HEK293 (cell line): ENCODE measurements at regions not wholly inside any gene's neighbourhood (a gene's known extent, or its start where the extent isn't known, plus 50 kb on each side); places are given as distances from the start of the nearest gene placed in this dataset.

ENCODE experiments used
- CTCF ChIA-PET: fragments of 350-600 bp; formaldehyde crosslinking; extraction: SDS; loops from one replicate; lab custom pipeline; 2021; ENCODE audit warnings: antibody characterized with exemption; lab: Yijun Ruan, JAX
- POLR2A ChIA-PET: fragments of 300-600 bp; formaldehyde crosslinking; extraction: SDS; loops from one replicate; lab custom pipeline; 2020; ENCODE audit warnings: antibody characterized with exemption, inconsistent platforms; lab: Yijun Ruan, JAX
- H3K27ac ChIP-seq: fragments of 200-500 bp; sonication (Bioruptor generic); 2 replicates; pipeline ENCODE4 v1.5.1; 2014; ENCODE audit warnings: low read depth, low read length, control low read depth, inconsistent platforms; ENCODE audit errors: extremely low read depth
- H3K36me3 ChIP-seq, 2 experiments: fragments of 200-500 bp in 1 of 2; sonication (Bioruptor generic) in 1 of 2; 1 replicate in 1 of 2; 2 replicates in 1 of 2; pipeline ENCODE4 v1.5.1; 2014 to 2017; ENCODE audit warnings: inconsistent platforms in 2 of 2, low read length in 2 of 2; ENCODE audit not compliant: control insufficient read depth in 2 of 2, insufficient read depth in 1 of 2
- H3K4me1 ChIP-seq: fragments of 200-500 bp; sonication (Bioruptor generic); 2 replicates; pipeline ENCODE4 v1.5.1; 2014; ENCODE audit warnings: mild to moderate bottlenecking, low read length, inconsistent platforms; ENCODE audit not compliant: control insufficient read depth, insufficient read depth
- H3K4me3 ChIP-seq: 2 replicates; pipeline ENCODE4 v1.5.1; 2011; ENCODE audit warnings: low read depth, mild to moderate bottlenecking, control low read depth, low read length, moderate library complexity
- H3K9me3 ChIP-seq: fragments of 200-500 bp; sonication (Bioruptor generic); 2 replicates; pipeline ENCODE4 v1.5.1; 2014; ENCODE audit warnings: low read depth, low read length, inconsistent platforms; ENCODE audit not compliant: control insufficient read depth, insufficient read depth
- GFI1B ChIP-seq: fragments of 450-650 bp; formaldehyde crosslinking; IDR thresholded peaks from 2 replicates; pipeline ENCODE4 v1.5.1; 2016; ENCODE audit warnings: missing biosample characterization, missing genetic modification characterization
- HOXC10 ChIP-seq: sonication (generic); formaldehyde crosslinking; IDR thresholded peaks from 2 replicates; pipeline ENCODE4 v1.8.1; 2023; ENCODE audit warnings: mild to moderate bottlenecking, missing genetic modification reagents
- KLF1 ChIP-seq: fragments of 450-650 bp; formaldehyde crosslinking; IDR thresholded peaks from 2 replicates; pipeline ENCODE4 v1.5.1; 2016; ENCODE audit warnings: missing biosample characterization, missing genetic modification characterization
- SCRT1 ChIP-seq: fragments of 450-650 bp; formaldehyde crosslinking; IDR thresholded peaks from 2 replicates; pipeline ENCODE4 v1.5.1; 2016; ENCODE audit warnings: missing biosample characterization, missing genetic modification characterization, borderline replicate concordance
- SCRT2 ChIP-seq: fragments of 450-650 bp; formaldehyde crosslinking; IDR thresholded peaks from 2 replicates; pipeline ENCODE4 v1.5.1; 2016; ENCODE audit warnings: missing biosample characterization, missing genetic modification characterization
- TCF7L2 ChIP-seq: IDR thresholded peaks from 2 replicates; pipeline ENCODE4 v1.6.1; 2011; ENCODE audit warnings: low read depth, mild to moderate bottlenecking, inconsistent platforms, low read length, moderate library complexity, borderline replicate concordance
- ZNF335 ChIP-seq: fragments of 450-650 bp; formaldehyde crosslinking; conservative IDR thresholded peaks from 2 replicates; pipeline ENCODE4 v1.5.1; 2016; ENCODE audit warnings: missing biosample characterization, missing genetic modification characterization
- ZNF354C ChIP-seq: fragments of 450-650 bp; formaldehyde crosslinking; IDR thresholded peaks from 2 replicates; pipeline ENCODE4 v1.5.1; 2016; ENCODE audit warnings: missing biosample characterization, missing genetic modification characterization, low read depth, borderline replicate concordance
- ZNF777 ChIP-seq: fragments of 450-650 bp; formaldehyde crosslinking; IDR thresholded peaks from 2 replicates; pipeline ENCODE4 v1.5.1; 2017; ENCODE audit warnings: missing biosample characterization, missing genetic modification characterization, borderline replicate concordance
- TF ChIP-seq, protein P1 (sequence below): fragments of 450-650 bp; formaldehyde crosslinking; IDR thresholded peaks from 2 replicates; pipeline ENCODE4 v1.5.1; 2017; ENCODE audit warnings: missing biosample characterization, missing genetic modification characterization
- TF ChIP-seq, protein P2 (sequence below): fragments of 450-650 bp; formaldehyde crosslinking; IDR thresholded peaks from 2 replicates; pipeline ENCODE4 v1.5.1; 2016; ENCODE audit warnings: missing biosample characterization, missing genetic modification characterization
- TF ChIP-seq, protein P3 (sequence below): fragments of 450-650 bp; formaldehyde crosslinking; IDR thresholded peaks from 2 replicates; pipeline ENCODE4 v1.5.1; 2017; ENCODE audit warnings: missing biosample characterization, missing genetic modification characterization
- TF ChIP-seq, protein P4 (sequence below): fragments of 450-650 bp; formaldehyde crosslinking; IDR thresholded peaks from 2 replicates; pipeline ENCODE4 v1.5.1; 2017; ENCODE audit warnings: missing biosample characterization, missing genetic modification characterization
- TF ChIP-seq, protein P5 (sequence below): fragments of 450-650 bp; IDR thresholded peaks from 2 replicates; pipeline ENCODE4 v1.5.1; 2018; ENCODE audit warnings: missing biosample characterization, missing genetic modification characterization
- TF ChIP-seq, protein P6 (sequence below): fragments of 450-650 bp; formaldehyde crosslinking; IDR thresholded peaks from 2 replicates; pipeline ENCODE4 v1.5.1; 2017; ENCODE audit warnings: missing biosample characterization, missing genetic modification characterization

DNA sequence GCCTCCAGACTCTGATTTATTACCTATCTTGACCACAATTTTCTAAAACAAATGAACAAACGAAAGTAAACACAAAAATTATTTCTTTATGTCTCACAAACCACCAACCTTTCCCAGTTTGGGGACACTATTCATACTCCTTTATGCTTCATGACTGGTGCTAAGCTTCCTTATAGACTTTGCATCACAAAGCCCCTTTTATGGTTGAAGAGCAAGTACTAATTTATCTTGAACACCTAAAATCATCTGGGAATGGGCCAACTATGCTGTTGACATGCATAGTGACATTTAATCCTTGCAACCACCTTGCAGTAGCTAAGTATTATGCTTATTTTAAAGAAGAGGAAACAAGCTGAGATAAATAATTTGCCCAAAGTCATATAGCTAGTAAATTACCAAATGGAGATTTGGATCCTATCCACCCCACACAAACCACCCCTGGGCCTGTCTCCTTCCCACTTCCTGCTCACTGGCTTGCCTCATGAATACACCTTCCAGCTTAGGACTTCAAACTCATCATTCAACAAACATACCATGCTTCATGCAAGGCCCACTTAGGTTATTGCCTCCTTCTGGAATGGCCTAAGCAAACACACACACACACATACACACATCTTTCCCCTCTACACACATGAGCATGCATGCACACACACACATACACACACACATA lies 192.2 kb downstream of the PLPP3 start (continued):
- TF ChIP-seq, protein P1, sequence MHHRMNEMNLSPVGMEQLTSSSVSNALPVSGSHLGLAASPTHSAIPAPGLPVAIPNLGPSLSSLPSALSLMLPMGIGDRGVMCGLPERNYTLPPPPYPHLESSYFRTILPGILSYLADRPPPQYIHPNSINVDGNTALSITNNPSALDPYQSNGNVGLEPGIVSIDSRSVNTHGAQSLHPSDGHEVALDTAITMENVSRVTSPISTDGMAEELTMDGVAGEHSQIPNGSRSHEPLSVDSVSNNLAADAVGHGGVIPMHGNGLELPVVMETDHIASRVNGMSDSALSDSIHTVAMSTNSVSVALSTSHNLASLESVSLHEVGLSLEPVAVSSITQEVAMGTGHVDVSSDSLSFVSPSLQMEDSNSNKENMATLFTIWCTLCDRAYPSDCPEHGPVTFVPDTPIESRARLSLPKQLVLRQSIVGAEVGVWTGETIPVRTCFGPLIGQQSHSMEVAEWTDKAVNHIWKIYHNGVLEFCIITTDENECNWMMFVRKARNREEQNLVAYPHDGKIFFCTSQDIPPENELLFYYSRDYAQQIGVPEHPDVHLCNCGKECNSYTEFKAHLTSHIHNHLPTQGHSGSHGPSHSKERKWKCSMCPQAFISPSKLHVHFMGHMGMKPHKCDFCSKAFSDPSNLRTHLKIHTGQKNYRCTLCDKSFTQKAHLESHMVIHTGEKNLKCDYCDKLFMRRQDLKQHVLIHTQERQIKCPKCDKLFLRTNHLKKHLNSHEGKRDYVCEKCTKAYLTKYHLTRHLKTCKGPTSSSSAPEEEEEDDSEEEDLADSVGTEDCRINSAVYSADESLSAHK: no peak

DNA sequence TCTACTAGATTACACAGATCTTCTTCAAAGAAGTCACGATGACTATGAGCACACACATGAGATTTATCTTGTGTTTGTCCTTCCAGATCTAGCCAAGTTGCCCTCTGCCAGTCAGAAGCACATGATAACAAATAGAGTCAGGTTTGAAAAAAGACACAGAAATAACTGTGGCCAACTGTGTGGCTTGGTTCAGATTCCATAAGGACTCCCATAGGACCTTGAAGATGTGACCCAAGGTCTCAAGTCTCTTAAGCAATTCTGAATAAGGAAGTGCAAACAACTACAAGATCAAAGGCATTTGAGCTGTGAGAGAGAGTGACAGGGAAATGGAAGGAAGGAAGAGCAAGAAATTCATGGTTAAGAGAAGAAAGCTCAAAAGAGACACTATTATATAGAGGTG lies 194.0 kb downstream of the PLPP3 start:
- Histone ChIP-seq H3K4me1 (no peaks in the 10 kb centered on the region), H3K27ac (no peak overlapping the region), H3K9me3 (no peaks in the 10 kb centered on the region), H3K4me3 (no peak overlapping the region), H3K36me3 (no peaks in the 10 kb centered on the region)
- TF ChIP-seq, protein P2, sequence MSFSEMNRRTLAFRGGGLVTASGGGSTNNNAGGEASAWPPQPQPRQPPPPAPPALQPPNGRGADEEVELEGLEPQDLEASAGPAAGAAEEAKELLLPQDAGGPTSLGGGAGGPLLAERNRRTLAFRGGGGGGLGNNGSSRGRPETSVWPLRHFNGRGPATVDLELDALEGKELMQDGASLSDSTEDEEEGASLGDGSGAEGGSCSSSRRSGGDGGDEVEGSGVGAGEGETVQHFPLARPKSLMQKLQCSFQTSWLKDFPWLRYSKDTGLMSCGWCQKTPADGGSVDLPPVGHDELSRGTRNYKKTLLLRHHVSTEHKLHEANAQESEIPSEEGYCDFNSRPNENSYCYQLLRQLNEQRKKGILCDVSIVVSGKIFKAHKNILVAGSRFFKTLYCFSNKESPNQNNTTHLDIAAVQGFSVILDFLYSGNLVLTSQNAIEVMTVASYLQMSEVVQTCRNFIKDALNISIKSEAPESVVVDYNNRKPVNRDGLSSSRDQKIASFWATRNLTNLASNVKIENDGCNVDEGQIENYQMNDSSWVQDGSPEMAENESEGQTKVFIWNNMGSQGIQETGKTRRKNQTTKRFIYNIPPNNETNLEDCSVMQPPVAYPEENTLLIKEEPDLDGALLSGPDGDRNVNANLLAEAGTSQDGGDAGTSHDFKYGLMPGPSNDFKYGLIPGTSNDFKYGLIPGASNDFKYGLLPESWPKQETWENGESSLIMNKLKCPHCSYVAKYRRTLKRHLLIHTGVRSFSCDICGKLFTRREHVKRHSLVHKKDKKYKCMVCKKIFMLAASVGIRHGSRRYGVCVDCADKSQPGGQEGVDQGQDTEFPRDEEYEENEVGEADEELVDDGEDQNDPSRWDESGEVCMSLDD (tag by site-specific recombination): no peak
- TF ChIP-seq, protein P3, sequence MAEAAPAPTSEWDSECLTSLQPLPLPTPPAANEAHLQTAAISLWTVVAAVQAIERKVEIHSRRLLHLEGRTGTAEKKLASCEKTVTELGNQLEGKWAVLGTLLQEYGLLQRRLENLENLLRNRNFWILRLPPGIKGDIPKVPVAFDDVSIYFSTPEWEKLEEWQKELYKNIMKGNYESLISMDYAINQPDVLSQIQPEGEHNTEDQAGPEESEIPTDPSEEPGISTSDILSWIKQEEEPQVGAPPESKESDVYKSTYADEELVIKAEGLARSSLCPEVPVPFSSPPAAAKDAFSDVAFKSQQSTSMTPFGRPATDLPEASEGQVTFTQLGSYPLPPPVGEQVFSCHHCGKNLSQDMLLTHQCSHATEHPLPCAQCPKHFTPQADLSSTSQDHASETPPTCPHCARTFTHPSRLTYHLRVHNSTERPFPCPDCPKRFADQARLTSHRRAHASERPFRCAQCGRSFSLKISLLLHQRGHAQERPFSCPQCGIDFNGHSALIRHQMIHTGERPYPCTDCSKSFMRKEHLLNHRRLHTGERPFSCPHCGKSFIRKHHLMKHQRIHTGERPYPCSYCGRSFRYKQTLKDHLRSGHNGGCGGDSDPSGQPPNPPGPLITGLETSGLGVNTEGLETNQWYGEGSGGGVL (tag by site-specific recombination): no peak
- TF ChIP-seq HOXC10 (CRISPR knock-in tag) (no peak), KLF1 (no peak), SCRT2 (tag by site-specific recombination) (no peak), TCF7L2 (no peak), GFI1B (tag by site-specific recombination) (no peak), ZNF335 (no peak), ZNF777 (no peak), SCRT1 (tag by site-specific recombination) (no peak)
- TF ChIP-seq, protein P4, sequence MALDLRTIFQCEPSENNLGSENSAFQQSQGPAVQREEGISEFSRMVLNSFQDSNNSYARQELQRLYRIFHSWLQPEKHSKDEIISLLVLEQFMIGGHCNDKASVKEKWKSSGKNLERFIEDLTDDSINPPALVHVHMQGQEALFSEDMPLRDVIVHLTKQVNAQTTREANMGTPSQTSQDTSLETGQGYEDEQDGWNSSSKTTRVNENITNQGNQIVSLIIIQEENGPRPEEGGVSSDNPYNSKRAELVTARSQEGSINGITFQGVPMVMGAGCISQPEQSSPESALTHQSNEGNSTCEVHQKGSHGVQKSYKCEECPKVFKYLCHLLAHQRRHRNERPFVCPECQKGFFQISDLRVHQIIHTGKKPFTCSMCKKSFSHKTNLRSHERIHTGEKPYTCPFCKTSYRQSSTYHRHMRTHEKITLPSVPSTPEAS (tag by site-specific recombination): no peak
- TF ChIP-seq, protein P5, sequence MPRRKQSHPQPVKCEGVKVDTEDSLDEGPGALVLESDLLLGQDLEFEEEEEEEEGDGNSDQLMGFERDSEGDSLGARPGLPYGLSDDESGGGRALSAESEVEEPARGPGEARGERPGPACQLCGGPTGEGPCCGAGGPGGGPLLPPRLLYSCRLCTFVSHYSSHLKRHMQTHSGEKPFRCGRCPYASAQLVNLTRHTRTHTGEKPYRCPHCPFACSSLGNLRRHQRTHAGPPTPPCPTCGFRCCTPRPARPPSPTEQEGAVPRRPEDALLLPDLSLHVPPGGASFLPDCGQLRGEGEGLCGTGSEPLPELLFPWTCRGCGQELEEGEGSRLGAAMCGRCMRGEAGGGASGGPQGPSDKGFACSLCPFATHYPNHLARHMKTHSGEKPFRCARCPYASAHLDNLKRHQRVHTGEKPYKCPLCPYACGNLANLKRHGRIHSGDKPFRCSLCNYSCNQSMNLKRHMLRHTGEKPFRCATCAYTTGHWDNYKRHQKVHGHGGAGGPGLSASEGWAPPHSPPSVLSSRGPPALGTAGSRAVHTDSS: no peak
- ChIA-PET CTCF (interaction anchor here (0.6 kb wide), 1 partner anchor 21 kb away, joined by 3 read pairs; no protein-coding TSS in a partner anchor), POLR2A (no interaction called here)

DNA sequence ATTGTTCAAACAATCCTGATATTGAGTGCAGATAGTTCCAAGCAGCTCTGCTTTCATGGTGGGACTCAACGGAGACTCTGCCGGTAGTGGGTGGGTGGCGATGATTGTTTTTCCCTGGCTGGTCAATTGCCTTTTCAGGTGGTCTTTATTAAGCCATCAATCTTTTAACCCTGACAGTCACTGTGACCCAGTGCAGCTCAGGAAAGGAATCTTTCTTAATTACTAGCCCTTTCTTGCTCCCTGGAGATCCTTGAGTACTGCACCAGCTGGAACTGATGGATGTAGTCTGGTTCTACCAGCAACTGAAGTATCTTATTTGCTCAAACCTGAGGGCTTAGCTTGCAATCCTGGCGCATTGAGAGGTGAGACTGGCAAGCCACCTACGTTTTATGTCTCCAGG lies 196.4 kb downstream of the PLPP3 start:
- POLR2A ChIA-PET: no interaction called here
- TF ChIP-seq ZNF354C: no peak
- TF ChIP-seq, protein P6, sequence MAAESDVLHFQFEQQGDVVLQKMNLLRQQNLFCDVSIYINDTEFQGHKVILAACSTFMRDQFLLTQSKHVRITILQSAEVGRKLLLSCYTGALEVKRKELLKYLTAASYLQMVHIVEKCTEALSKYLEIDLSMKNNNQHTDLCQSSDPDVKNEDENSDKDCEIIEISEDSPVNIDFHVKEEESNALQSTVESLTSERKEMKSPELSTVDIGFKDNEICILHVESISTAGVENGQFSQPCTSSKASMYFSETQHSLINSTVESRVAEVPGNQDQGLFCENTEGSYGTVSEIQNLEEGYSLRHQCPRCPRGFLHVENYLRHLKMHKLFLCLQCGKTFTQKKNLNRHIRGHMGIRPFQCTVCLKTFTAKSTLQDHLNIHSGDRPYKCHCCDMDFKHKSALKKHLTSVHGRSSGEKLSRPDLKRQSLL (tag by site-specific recombination): no peak

More for the DNA sequence above, 196.4 kb downstream of the PLPP3 start:
- Histone ChIP-seq H3K4me3 (no peak overlapping the region), H3K4me1 (no peaks in the 10 kb centered on the region), H3K36me3 (no peaks in the 10 kb centered on the region), H3K9me3 (no peaks in the 10 kb centered on the region), H3K27ac (no peak overlapping the region)
- CTCF ChIA-PET: interaction anchor here (0.6 to 1.0 kb wide), 2 partner anchors 197 to 203 kb away, joined by 3 read pairs; no protein-coding TSS in a partner anchor
